DOHH2 (cell line): ENCODE measurements at regions not wholly inside any gene's neighbourhood (a gene's known extent, or its start where the extent isn't known, plus 50 kb on each side); places are given as distances from the start of the nearest gene placed in this dataset.

Source experiments
- EZH2phosphoT487 ChIP-seq: fragments of 200-600 bp; sonication (generic); IDR thresholded peaks from 2 replicates; pipeline ENCODE4 v1.6.1; 2017; ENCODE audit warnings: borderline replicate concordance, mild to moderate bottlenecking, antibody characterized with exemption, low read length, moderate library complexity, mixed read lengths
- TF ChIP-seq, protein P1 (sequence below): fragments of 200-600 bp; sonication (generic); IDR thresholded peaks from one replicate; pipeline ENCODE4 v1.5.1; 2014; ENCODE audit warnings: antibody characterized with exemption, mild to moderate bottlenecking, low read depth, low read length; ENCODE audit not compliant: poor library complexity, severe bottlenecking

- TF ChIP-seq, protein P1, sequence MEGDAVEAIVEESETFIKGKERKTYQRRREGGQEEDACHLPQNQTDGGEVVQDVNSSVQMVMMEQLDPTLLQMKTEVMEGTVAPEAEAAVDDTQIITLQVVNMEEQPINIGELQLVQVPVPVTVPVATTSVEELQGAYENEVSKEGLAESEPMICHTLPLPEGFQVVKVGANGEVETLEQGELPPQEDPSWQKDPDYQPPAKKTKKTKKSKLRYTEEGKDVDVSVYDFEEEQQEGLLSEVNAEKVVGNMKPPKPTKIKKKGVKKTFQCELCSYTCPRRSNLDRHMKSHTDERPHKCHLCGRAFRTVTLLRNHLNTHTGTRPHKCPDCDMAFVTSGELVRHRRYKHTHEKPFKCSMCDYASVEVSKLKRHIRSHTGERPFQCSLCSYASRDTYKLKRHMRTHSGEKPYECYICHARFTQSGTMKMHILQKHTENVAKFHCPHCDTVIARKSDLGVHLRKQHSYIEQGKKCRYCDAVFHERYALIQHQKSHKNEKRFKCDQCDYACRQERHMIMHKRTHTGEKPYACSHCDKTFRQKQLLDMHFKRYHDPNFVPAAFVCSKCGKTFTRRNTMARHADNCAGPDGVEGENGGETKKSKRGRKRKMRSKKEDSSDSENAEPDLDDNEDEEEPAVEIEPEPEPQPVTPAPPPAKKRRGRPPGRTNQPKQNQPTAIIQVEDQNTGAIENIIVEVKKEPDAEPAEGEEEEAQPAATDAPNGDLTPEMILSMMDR: no peak
- no peak for TF ChIP-seq EZH2phosphoT487
These were observed 99.9 kb upstream of the TJP1 start for GRCh38 chr15:29922191-29922590.
